HG03095 (cell line): ENCODE measurements at regions not wholly inside any gene's neighbourhood (a gene's known extent, or its start where the extent isn't known, plus 50 kb on each side); places are given as distances from the start of the nearest gene placed in this dataset.
"Not testable (repeated sequence)": the region's sequence is repeated elsewhere in the genome, so short reads cannot be mapped to it uniquely, and the experiment has no call there.

Source experiments
- ATAC-seq: cut with Tn5 transposase; IDR thresholded peaks from one replicate; pipeline ENCODE4 v1.9.1; 2021; ENCODE audit warnings: moderate library complexity; ENCODE audit not compliant: unreplicated experiment

- ATAC-seq = no peak
These were observed 280.9 kb downstream of the FGFR2 start for GRCh38 chr10:121317374-121317773.

GRCh38 chr10:121322046-121322445 is 276.2 kb downstream of the FGFR2 start:
- no peak for ATAC-seq

GRCh38 chr10:121322776-121323175 is 275.5 kb downstream of the FGFR2 start:
- ATAC-seq = no peak

- no peak for ATAC-seq
These were observed 274.8 kb downstream of the FGFR2 start for GRCh38 chr10:121323443-121323842.

- no peak for ATAC-seq
These were observed 273.5 kb downstream of the FGFR2 start for GRCh38 chr10:121324678-121325213.

- no peak for ATAC-seq
These were observed 272.6 kb downstream of the FGFR2 start for GRCh38 chr10:121325490-121326231.

GRCh38 chr10:121326905-121327304 is 271.3 kb downstream of the FGFR2 start:
- ATAC-seq = no peak

GRCh38 chr10:121327727-121328126 is 270.5 kb downstream of the FGFR2 start:
- no peak for ATAC-seq

- not testable (repeated sequence) for ATAC-seq
These were observed 268.6 kb downstream of the FGFR2 start for GRCh38 chr10:121329631-121330030.

GRCh38 chr10:121330563-121330962 is 267.7 kb downstream of the FGFR2 start:
- ATAC-seq = no peak

GRCh38 chr10:121332353-121332752 is 265.9 kb downstream of the FGFR2 start:
- ATAC-seq = no peak

GRCh38 chr10:121332829-121333765 is 265.1 kb downstream of the FGFR2 start:
- no peak for ATAC-seq

- no peak for ATAC-seq
These were observed 262.8 kb downstream of the FGFR2 start for GRCh38 chr10:121335386-121335925.

- no peak for ATAC-seq
These were observed 260.8 kb downstream of the FGFR2 start for GRCh38 chr10:121337427-121337826.

GRCh38 chr10:121338206-121338980 is 259.9 kb downstream of the FGFR2 start:
- no peak for ATAC-seq

GRCh38 chr10:121339114-121339513 is 259.1 kb downstream of the FGFR2 start:
- ATAC-seq = no peak

GRCh38 chr10:121340271-121340831 is 257.9 kb downstream of the FGFR2 start:
- ATAC-seq = no peak

GRCh38 chr10:121351540-121351939 is 246.7 kb downstream of the FGFR2 start:
- ATAC-seq = no peak

GRCh38 chr10:121352231-121352855 is 245.9 kb downstream of the FGFR2 start:
- ATAC-seq = no peak

- no peak for ATAC-seq
These were observed 243.1 kb downstream of the FGFR2 start for GRCh38 chr10:121355161-121355560.
